GM12878 (cell line): ENCODE measurements at regions not wholly inside any gene's neighbourhood (a gene's known extent, or its start where the extent isn't known, plus 50 kb on each side); places are given as distances from the start of the nearest gene placed in this dataset.

Source experiments
- ATAC-seq: fragments of 200-7000 bp; cut with Tn5 transposase; 3 replicates; pipeline ENCODE4 v1.9.1; 2020; ENCODE audit warnings: mild to moderate bottlenecking, moderate library complexity
- BruUV-seq: library from RNA; stranded (reverse); fragments of 400-500 nt; replicated peaks from 2 replicates; lab custom pipeline; 2021; lab: Mats Ljungman, UMichigan
- CTCF ChIA-PET: fragments of 300-600 bp; sonication (Branson Sonifier 250); formaldehyde crosslinking; extraction: SDS; loops from one replicate; lab custom pipeline; 2021; ENCODE audit warnings: inconsistent platforms; lab: Yijun Ruan, JAX
- POLR2A ChIA-PET: fragments of 350-600 bp; formaldehyde crosslinking; extraction: SDS; loops from one replicate; lab custom pipeline; 2021; ENCODE audit warnings: inconsistent platforms; lab: Charles Lee
- RAD21 ChIA-PET: fragments of 300-600 bp; sonication (Branson Sonifier 250); formaldehyde crosslinking; loops from one replicate; lab custom pipeline; 2023; ENCODE audit warnings: antibody characterized with exemption; ENCODE audit not compliant: unreplicated experiment; lab: Charles Lee
- SMC1A ChIA-PET: fragments of 300-600 bp; sonication (Branson Sonifier 250); formaldehyde crosslinking; loops from one replicate; lab custom pipeline; 2023; ENCODE audit not compliant: unreplicated experiment, uncharacterized antibody; lab: Charles Lee
- DNase-seq: peaks from one replicate; pipeline ENCODE4 v3.0.0-alpha.2; 2011; ENCODE audit warnings: low read depth, low spot score
- FAIRE-seq: peaks from 3 replicates; lab custom pipeline; 2011; peaks lifted over from hg19 to GRCh38; lab: Jason Lieb, UNC
- H2AFZ ChIP-seq: 2 replicates; pipeline ENCODE4 v1.6.0; 2011; ENCODE audit warnings: low read depth, low read length, control low read depth; ENCODE audit not compliant: control insufficient read depth
- H3K27ac ChIP-seq: 2 replicates; pipeline ENCODE4 v1.5.1; 2011; ENCODE audit warnings: control low read depth; ENCODE audit not compliant: control insufficient read depth, insufficient read depth
- H3K27me3 ChIP-seq, 2 experiments: replicated peaks in 1 of 2; 2 replicates each; pipeline versions ENCODE4 v1.6.0 to v1.6.1; 2011; ENCODE audit warnings: low read length in 1 of 2; ENCODE audit not compliant: control insufficient read depth in 2 of 2, insufficient read depth in 2 of 2
- H3K36me3 ChIP-seq, 2 experiments: 2 replicates each; pipeline ENCODE4 v1.5.1; 2011; ENCODE audit warnings: low read length in 1 of 2; ENCODE audit not compliant: control insufficient read depth in 2 of 2, insufficient read depth in 2 of 2
- H3K4me1 ChIP-seq: 2 replicates; pipeline ENCODE4 v1.6.1; 2011; ENCODE audit warnings: mild to moderate bottlenecking, low read length, moderate library complexity, mixed read lengths; ENCODE audit not compliant: control insufficient read depth, insufficient read depth
- H3K4me2 ChIP-seq: 2 replicates; pipeline ENCODE4 v1.6.0; 2011; ENCODE audit warnings: control low read depth; ENCODE audit not compliant: control insufficient read depth, insufficient read depth
- H3K4me3 ChIP-seq: fragments of 200-600 bp; sonication (generic); 2 replicates; pipeline ENCODE4 v1.5.1; 2016
- H3K79me2 ChIP-seq: 2 replicates; pipeline ENCODE4 v1.6.0; 2011; ENCODE audit warnings: low read length; ENCODE audit not compliant: control insufficient read depth, insufficient read depth
- H3K9ac ChIP-seq: 2 replicates; pipeline ENCODE4 v1.8.0; 2011; ENCODE audit warnings: low read length, control low read depth, mixed read lengths; ENCODE audit not compliant: control insufficient read depth, insufficient read depth
- H3K9me3 ChIP-seq: replicated peaks from 3 replicates; pipeline ENCODE4 v1.5.1; 2011; ENCODE audit warnings: mild to moderate bottlenecking, low read length; ENCODE audit not compliant: control insufficient read depth, insufficient read depth
- H4K20me1 ChIP-seq: 2 replicates; pipeline ENCODE4 v1.6.0; 2011; ENCODE audit not compliant: control insufficient read depth, insufficient read depth
- ATF7 ChIP-seq: fragments of 450-650 bp; IDR thresholded peaks from 2 replicates; pipeline ENCODE4 v1.6.1; 2016; ENCODE audit warnings: low read depth, mild to moderate bottlenecking
- CHD1 ChIP-seq: IDR thresholded peaks from 2 replicates; pipeline ENCODE4 v1.6.1; 2012; ENCODE audit warnings: low read depth, low read length, improper control_type of control experiment
- DPF2 ChIP-seq: fragments of 450-650 bp; IDR thresholded peaks from 2 replicates; pipeline ENCODE4 v1.6.1; 2017; ENCODE audit warnings: mild to moderate bottlenecking
- GABPA ChIP-seq: IDR thresholded peaks from 2 replicates; pipeline ENCODE4 v1.6.1; 2014; ENCODE audit warnings: antibody characterized with exemption, low read depth, mild to moderate bottlenecking, inconsistent platforms
- IRF4 ChIP-seq: IDR thresholded peaks from 2 replicates; pipeline ENCODE4 v1.6.1; 2011; ENCODE audit warnings: low read depth, low read length
- LARP7 ChIP-seq: fragments of 450-650 bp; IDR thresholded peaks from 2 replicates; pipeline ENCODE4 v1.6.1; 2017; ENCODE audit warnings: mild to moderate bottlenecking
- MEF2B ChIP-seq: fragments of 450-650 bp; IDR thresholded peaks from 2 replicates; pipeline ENCODE4 v1.6.1; 2018; ENCODE audit warnings: mild to moderate bottlenecking, moderate library complexity; ENCODE audit not compliant: partially characterized antibody, poor library complexity, severe bottlenecking
- NFXL1 ChIP-seq: fragments of 450-650 bp; IDR thresholded peaks from 2 replicates; pipeline ENCODE4 v1.6.1; 2017; ENCODE audit warnings: antibody characterized with exemption, mild to moderate bottlenecking, borderline replicate concordance
- WGBS: methylation state at CpG from one replicate; pipeline ENCODE4 v1.1.6; 2016; ENCODE audit warnings: low lambda C conversion rate; ENCODE audit not compliant: insufficient replicate concordance, insufficient coverage; ENCODE audit errors: missing lambda C conversion rate; 5-methylcytosine and 5-hydroxymethylcytosine counted together
- in situ Hi-C: fragments of 300-500 bp; cut with MboI; formaldehyde crosslinking; loops from 9 replicates; pipeline ENCODE4 v1.14.3; 2018; ENCODE audit warnings: mixed read lengths
- intact Hi-C: fragments of 100-400 bp; cut with micrococcal nuclease; formaldehyde crosslinking; loops from one replicate; pipeline ENCODE4 v1.14.2; 2022; ENCODE audit not compliant: unreplicated experiment
- TF ChIP-seq, protein P1 (sequence below): IDR thresholded peaks from 2 replicates; pipeline ENCODE4 v1.6.1; 2012; ENCODE audit warnings: low read depth, low read length, improper control_type of control experiment
- TF ChIP-seq, protein P2 (sequence below): fragments of 450-650 bp; IDR thresholded peaks from 2 replicates; pipeline ENCODE4 v1.6.1; 2017; ENCODE audit warnings: mild to moderate bottlenecking, low read depth, inconsistent platforms; ENCODE audit not compliant: poor library complexity, severe bottlenecking

DNA sequence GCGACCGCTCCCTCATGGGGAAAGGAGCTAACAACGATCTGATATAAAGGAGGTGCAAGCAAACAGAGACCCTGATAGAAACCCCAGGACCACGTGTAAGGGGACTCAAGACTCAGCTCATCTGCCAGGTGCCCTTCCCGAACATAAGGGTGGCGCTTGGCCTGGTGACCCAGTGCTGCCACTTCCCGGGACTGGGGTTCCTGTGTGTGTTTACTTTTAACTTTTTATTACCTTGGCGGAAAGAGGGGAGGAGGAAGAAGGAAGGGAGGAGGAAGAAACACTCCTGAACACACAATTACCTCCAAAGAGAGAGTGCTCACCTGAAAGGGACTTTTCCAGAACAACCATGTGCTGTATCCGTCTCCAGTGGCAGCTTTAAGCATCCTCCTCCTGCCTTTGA, 56.5 kb upstream of the EDAR start:
- ATAC-seq (no peak), DNase-seq (no peak), FAIRE-seq (no peak)
- ChIA-PET RAD21 (interaction anchor here (1.4 to 1.5 kb wide), 2 partner anchors 10 to 13 kb away, joined by 3 to 4 read pairs; no protein-coding TSS in a partner anchor), CTCF (no interaction called here), SMC1A (interaction anchor here (1.3 kb wide), 1 partner anchor 14 kb away, joined by 3 read pairs; no protein-coding TSS in a partner anchor), POLR2A (no interaction called here)
- in situ Hi-C loops (no loop called here), intact Hi-C loops (loop anchor here (10.0 kb wide), 1 partner anchor 469 kb away; no protein-coding TSS in a partner anchor)
- Histone ChIP-seq H3K9ac (no peak overlapping the region), H3K27me3 (no peaks in the 10 kb centered on the region), H3K27ac (no peak overlapping the region), H3K4me3 (no peak overlapping the region), H4K20me1 (no peaks in the 10 kb centered on the region), H2AFZ (no peak overlapping the region), H3K79me2 (no peaks in the 10 kb centered on the region), H3K4me2 (no peak overlapping the region), H3K36me3 (no peaks in the 10 kb centered on the region), H3K4me1 (no peaks in the 10 kb centered on the region), H3K9me3 (no peaks in the 10 kb centered on the region)
- 50% methylated on average over 9 of the region's 9 CpGs for WGBS
- TF ChIP-seq CHD1 (no peak), NFXL1 (no peak), ATF7 (no peak), LARP7 (no peak), MEF2B (no peak), IRF4 (no peak), GABPA (no peak), DPF2 (no peak)
- TF ChIP-seq, protein P1, sequence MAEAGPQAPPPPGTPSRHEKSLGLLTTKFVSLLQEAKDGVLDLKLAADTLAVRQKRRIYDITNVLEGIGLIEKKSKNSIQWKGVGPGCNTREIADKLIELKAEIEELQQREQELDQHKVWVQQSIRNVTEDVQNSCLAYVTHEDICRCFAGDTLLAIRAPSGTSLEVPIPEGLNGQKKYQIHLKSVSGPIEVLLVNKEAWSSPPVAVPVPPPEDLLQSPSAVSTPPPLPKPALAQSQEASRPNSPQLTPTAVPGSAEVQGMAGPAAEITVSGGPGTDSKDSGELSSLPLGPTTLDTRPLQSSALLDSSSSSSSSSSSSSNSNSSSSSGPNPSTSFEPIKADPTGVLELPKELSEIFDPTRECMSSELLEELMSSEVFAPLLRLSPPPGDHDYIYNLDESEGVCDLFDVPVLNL, result no peak
- TF ChIP-seq, protein P2, sequence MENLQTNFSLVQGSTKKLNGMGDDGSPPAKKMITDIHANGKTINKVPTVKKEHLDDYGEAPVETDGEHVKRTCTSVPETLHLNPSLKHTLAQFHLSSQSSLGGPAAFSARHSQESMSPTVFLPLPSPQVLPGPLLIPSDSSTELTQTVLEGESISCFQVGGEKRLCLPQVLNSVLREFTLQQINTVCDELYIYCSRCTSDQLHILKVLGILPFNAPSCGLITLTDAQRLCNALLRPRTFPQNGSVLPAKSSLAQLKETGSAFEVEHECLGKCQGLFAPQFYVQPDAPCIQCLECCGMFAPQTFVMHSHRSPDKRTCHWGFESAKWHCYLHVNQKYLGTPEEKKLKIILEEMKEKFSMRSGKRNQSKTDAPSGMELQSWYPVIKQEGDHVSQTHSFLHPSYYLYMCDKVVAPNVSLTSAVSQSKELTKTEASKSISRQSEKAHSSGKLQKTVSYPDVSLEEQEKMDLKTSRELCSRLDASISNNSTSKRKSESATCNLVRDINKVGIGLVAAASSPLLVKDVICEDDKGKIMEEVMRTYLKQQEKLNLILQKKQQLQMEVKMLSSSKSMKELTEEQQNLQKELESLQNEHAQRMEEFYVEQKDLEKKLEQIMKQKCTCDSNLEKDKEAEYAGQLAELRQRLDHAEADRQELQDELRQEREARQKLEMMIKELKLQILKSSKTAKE, result no peak
- BruUV-seq, result no TSS peak
